Superior temporal gyrus (tissue), 1 donor: ENCODE measurements at regions not wholly inside any gene's neighbourhood (a gene's known extent, or its start where the extent isn't known, plus 50 kb on each side); places are given as distances from the start of the nearest gene placed in this dataset.

Experiments
- DNase-seq: peaks from one replicate; pipeline ENCODE4 v3.0.0-alpha.2; 2016; ENCODE audit errors: extremely low spot score

DNA sequence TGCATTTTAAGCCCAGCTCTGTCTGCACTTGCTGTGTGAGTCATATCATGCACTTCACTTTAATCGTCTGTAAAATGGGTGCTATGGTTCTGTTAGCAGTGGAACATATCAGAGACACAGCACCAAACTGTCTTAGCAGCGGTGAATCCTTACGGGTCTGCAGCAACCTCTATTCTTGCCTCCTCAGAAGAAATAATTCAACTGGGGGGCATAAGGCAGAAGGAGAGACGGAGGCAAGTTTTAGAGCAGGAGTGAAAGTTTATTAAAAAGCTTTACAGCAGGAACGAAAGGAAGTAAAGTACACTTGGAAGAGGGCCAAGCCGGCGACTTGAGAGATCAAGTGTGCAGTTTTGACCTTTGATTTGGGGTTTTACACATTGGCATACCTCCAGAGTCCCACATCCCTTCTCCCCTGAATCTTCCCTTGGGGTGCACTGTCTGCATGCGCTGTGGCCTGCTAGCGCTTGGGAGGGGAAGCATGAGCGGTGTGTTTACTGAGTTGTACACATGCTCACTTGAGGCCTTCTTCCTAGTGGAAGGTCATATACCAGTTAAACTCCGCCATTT, 109.8 kb downstream of the DDX1 start:
- no peak for DNase-seq

GRCh38 chr2:15701991-15702390, 110.3 kb downstream of the DDX1 start:
- no peak for DNase-seq

DNA sequence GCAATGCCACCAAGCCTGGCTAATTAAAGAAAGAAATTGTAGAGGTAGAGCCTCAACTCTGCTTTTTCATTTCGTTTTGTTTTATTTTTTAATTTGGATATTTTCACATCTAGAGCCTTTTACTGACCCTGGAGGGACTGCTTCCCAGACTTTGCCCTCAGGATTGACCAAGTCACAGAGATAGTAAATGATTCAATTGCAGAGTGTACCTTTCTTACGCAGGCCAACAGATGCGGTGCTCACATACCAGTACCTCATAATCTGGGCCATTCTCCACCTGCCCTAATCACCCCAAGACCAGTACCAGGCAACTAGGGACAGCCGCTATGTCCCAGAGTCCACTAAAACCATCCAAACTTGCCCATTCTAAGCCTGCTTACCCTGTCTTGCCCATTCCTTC, 110.8 kb downstream of the DDX1 start:
- DNase-seq, result no peak

- no peak for DNase-seq
Observed at GRCh38 chr2:15703365-15703869, 111.7 kb downstream of the DDX1 start.

DNA sequence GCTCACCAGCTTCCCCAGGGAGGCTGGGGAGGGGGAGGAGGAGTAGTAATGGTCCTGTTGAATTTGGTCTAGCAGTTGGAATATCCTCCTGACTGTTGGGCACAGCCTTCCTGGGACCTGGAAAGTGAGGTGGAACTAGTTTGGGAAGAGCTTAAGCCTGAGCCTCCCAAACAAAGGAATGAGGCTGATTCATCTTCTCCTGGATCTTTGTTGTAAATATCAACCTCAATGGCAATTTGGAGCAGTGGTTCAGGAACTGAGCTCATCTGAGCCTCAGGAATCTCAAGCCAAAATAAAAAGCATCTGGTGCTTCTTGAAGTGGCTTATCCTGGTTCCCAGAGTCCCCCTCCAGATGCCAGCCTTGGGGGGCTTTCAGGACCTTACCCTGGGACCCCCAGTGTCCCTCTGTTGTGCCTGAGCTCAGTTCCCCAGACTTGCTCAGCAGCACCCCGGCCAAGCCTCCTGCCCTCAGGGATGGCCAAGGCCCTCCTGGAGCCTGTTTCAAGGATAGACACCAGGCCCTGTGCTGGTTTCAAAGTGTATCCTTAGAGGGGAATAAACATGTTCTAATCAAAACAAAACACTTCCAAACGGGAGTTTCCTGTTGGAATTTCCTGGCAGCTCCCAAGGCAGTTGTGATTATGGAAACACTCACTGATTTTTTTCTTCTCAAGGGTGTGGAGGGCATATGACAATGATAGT, 112.6 kb downstream of the DDX1 start:
- DNase-seq, result no peak

GRCh38 chr2:15704788-15705115, 113.1 kb downstream of the DDX1 start:
- no peak for DNase-seq

DNA sequence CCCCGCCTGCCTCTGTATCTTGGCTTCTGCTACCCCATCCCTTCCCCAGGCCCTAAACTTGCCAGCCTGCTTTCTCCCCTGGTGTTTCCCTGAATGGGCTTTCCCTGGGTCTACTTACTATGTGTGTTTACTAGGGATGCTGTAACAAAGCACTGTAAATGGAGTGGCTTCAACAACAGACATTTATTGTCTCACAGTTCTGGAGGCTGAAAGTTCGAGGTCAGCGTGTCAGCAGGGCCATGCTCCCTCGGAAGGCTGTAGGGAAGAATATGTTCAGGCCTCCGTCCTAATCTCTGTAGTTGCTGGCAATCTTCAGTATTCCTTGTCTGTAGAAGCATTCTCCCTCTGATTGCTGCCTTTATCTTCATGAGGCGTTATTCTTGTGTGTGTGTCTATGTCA, 113.6 kb downstream of the DDX1 start:
- DNase-seq, result no peak

- no peak for DNase-seq
Observed at GRCh38 chr2:15705839-15706386, 114.2 kb downstream of the DDX1 start.

DNA sequence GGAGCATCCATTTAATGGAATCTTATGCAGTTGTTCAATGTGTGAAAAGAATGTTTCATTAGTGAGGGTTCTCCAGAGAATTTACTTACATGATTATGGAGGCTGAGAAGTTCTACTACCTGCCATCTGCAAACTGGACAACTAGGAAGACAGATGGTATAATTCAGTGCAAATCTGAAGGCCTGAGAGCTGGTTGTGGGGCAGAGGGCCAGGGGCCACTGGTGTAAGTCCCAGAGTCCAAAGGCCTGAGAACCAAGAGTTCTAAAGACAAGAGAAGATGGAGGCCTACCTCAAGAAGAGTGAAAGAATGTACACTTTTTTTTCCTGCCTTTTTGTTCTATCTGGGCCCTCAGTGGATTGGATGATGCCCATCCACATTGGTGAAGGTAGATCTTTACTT, 114.8 kb downstream of the DDX1 start:
- DNase-seq, result no peak

GRCh38 chr2:15706986-15707632, 115.4 kb downstream of the DDX1 start:
- DNase-seq, result no peak

GRCh38 chr2:15708161-15708560, 116.5 kb downstream of the DDX1 start:
- no peak for DNase-seq

DNA sequence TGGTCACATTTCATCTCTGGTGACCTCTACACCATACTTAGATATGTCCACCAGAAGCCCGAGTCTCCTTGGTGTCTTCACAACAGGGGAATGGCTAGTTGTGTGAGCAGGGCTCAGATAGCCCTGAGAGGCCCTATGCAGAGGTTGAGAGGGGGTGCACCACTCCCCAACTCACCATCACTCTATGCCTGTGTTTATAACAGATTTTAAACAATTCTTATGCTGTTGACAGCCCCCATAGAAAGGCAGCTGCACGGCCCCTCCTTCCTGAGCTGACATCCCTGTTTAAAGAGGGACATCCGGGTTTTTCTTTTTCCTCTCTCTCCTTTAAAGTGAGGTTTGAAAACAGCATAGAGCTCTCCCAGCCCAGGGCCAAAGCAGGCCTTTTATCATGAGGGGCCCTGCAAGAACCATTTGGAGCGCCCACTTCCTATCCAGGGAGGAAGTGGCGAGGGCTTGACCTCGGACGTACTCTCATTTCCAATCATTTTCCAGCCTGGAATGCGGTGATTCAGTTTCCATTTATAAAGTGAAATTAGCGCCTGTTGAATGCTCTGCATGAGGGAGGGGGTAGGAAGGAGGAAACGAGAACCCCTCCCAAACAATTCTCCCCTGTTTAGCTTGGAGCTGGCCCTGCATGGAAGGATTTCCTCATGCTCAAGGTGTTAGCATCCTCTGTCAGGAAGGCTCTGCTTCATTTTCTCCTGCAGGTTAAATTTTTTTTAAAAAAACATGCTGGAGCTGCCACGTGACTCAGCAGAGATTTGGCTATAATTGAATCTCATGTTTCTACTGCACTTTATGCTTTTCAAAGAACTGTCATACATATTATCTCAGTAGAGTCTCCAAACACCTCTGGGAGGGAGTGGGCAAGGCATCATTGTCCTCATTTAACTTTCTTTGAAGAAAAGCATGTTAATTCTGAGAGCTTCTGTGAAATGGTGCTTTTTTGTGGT, 117.5 kb downstream of the DDX1 start:
- DNase-seq, result no peak

GRCh38 chr2:15711126-15711860, 119.6 kb downstream of the DDX1 start:
- DNase-seq, result no peak

DNA sequence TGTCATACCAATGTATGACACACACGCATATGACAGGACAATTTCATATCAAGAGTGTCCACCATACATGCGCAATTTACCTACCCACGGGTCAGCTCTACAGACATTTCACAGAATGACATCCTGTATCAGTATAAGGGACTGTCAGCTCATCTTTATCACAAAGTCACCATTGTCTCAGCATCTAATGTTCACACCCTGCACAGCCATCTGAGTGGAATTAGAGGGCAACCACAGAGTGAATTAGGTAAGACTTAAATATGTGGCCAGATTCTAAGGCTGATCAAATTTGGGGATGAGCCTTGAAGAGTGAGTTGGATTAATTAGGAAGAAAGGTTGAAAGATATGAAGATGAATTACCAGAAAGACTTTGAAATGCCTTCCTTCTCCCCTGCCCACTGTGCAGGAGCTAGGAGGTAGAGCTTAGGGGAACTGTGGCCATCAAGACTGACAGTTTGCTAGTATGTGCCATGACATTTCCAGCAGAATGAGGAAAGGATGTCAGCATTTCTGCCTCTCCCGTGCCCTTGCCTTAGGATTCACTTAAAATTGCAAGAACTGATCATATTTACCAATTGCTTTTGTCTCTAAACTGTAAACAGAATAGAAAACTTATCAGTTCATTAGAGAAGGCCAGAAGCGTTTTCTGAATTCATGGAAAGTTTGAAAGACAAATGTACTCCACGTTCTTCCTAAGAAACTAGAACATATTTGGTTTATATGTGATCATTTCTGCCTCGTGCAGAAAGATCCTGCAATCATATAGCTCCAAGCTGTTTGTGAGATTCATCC, 121.1 kb downstream of the DDX1 start:
- no peak for DNase-seq

- DNase-seq, result no peak
Observed at GRCh38 chr2:15713475-15713874, 121.8 kb downstream of the DDX1 start.

- no peak for DNase-seq
Observed at GRCh38 chr2:15714002-15714401, 122.3 kb downstream of the DDX1 start.

DNA sequence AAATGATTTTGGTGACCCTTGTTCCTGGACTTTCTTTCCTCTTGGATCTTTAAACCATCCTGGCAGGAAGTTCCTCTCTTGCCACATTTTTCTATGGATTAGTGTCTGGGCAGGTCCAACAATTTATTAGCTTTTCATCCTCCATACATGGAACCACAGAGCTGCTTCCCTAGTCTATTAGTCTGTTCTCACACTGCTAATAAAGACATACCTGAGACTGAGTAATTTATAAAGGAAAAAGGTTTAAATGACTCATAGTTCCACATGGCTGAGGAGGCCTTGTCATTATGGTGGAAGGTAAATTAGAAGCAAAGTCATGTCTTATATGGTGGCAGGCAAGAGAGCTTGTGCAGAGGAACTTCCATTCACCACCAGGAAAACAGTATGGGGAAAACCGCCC, 122.9 kb downstream of the DDX1 start:
- no peak for DNase-seq

DNA sequence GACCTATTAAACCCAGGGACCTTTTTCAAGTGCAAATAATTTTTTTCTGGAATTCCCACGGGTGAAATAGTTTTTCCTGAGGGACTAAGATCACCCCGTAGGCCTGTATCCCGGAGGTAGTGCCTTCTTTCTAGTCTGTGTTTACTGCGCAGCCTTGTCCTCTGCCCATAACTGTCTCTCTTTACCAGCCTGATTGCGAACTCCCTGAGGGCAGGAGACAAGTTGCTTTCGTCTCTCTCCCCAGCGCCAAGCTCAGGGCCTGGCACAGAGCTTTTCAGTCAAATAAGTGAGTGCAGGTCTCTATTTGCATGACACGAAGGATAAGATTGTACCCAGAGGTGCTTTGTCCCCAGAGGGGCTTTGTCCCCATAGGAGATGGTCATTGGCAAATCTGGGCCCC, 123.9 kb downstream of the DDX1 start:
- DNase-seq, result no peak

GRCh38 chr2:15718103-15718943, 126.7 kb downstream of the DDX1 start:
- no peak for DNase-seq
